Psoas muscle (tissue), 7 donors: ENCODE measurements at regions not wholly inside any gene's neighbourhood (a gene's known extent, or its start where the extent isn't known, plus 50 kb on each side); places are given as distances from the start of the nearest gene placed in this dataset.
"Not testable (repeated sequence)": the region's sequence is repeated elsewhere in the genome, so short reads cannot be mapped to it uniquely, and the experiment has no call there.

Source experiments
- ATAC-seq, 4 donors: fragments of 200-7000 bp; cut with Tn5 transposase; one replicate each; pipeline ENCODE4 v1.9.1; 2020; ENCODE audit warnings: moderate library complexity in 3 of 4, mild to moderate bottlenecking in 2 of 4
- DNase-seq, 2 donors: peaks; one replicate each; pipeline ENCODE4 v3.0.0-alpha.2; 2020
- H3K27ac ChIP-seq: fragments of 200-600 bp; one replicate; pipeline ENCODE4 v1.8.0; 2022
- H3K27me3 ChIP-seq, 3 donors: fragments of 200-600 bp in 1 of 3; one replicate each; pipeline versions ENCODE4 v1.6.1 to v1.8.0; 2013 to 2022; ENCODE audit warnings: low read length in 2 of 3, mild to moderate bottlenecking in 2 of 3, moderate library complexity in 1 of 3; ENCODE audit not compliant: insufficient read depth in 3 of 3
- H3K36me3 ChIP-seq, 2 donors: fragments of 200-600 bp in 1 of 2; one replicate each; pipeline versions ENCODE4 v1.6.1 to v1.8.0; 2013 to 2022; ENCODE audit warnings: low read depth in 1 of 2, mild to moderate bottlenecking in 1 of 2, moderate library complexity in 1 of 2; ENCODE audit not compliant: insufficient read depth in 1 of 2
- H3K4me1 ChIP-seq: fragments of 200-600 bp; one replicate; pipeline ENCODE4 v1.8.0; 2022
- H3K4me3 ChIP-seq: fragments of 200-600 bp; one replicate; pipeline ENCODE4 v1.8.0; 2022; ENCODE audit warnings: mild to moderate bottlenecking
- H3K9me3 ChIP-seq: fragments of 200-600 bp; one replicate; pipeline ENCODE4 v1.8.0; 2022
- WGBS, 3 donors: extraction: QIAGEN DNeasy Blood & Tissue Kit; methylation state at CpG; one replicate each; pipeline versions ENCODE4 v1.1.6 to v1.1.7; 2013; 5-methylcytosine and 5-hydroxymethylcytosine counted together
- intact Hi-C, 2 donors: fragments of 100-400 bp; cut with DNase I; formaldehyde crosslinking; loops; one replicate each; pipeline versions ENCODE4 v1.11.0 to v1.14.2; 2022
- TF ChIP-seq, protein P1 (sequence below): fragments of 200-600 bp; IDR thresholded peaks from one replicate; pipeline ENCODE4 v1.8.0; 2022; ENCODE audit warnings: antibody characterized with exemption
- donor health status: healthy with polysubstance abuse.
- donor health status: DM: no; HTN: no; CAD: no; lungs with moderate emphysema.
- donor health status: Bipolar disorder and iron deficiency.
- donor health status: healthy.
- donor health status: DM: yes; HTN: yes; CAD: no.
- donor health status: DM: no; HTN: no; CAD: no.
- donor health status: DM: yes; HTN: yes; CAD: no.

GRCh38 chr10:71103961-71104360 is 108.4 kb upstream of the UNC5B start:
- DNase-seq: no peak
- Histone ChIP-seq H3K4me1 (no peaks in the 10 kb centered on the region), H3K36me3 (no peaks in the 10 kb centered on the region), H3K27me3 (no peaks in the 10 kb centered on the region), H3K27ac (no peak overlapping the region), H3K9me3 (no peaks in the 10 kb centered on the region), H3K4me3 (no peak overlapping the region)
- no peak for ATAC-seq
- intact Hi-C loops: no loop called here
- 79 to 88% (median 87%) methylated on average over 3 of the region's 3 CpGs for WGBS, 3 donors
- TF ChIP-seq, protein P1, sequence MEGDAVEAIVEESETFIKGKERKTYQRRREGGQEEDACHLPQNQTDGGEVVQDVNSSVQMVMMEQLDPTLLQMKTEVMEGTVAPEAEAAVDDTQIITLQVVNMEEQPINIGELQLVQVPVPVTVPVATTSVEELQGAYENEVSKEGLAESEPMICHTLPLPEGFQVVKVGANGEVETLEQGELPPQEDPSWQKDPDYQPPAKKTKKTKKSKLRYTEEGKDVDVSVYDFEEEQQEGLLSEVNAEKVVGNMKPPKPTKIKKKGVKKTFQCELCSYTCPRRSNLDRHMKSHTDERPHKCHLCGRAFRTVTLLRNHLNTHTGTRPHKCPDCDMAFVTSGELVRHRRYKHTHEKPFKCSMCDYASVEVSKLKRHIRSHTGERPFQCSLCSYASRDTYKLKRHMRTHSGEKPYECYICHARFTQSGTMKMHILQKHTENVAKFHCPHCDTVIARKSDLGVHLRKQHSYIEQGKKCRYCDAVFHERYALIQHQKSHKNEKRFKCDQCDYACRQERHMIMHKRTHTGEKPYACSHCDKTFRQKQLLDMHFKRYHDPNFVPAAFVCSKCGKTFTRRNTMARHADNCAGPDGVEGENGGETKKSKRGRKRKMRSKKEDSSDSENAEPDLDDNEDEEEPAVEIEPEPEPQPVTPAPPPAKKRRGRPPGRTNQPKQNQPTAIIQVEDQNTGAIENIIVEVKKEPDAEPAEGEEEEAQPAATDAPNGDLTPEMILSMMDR: no peak

- H3K9me3 ChIP-seq, H3K36me3 ChIP-seq, H3K27me3 ChIP-seq, ATAC-seq, intact Hi-C loops, DNase-seq, H3K4me1 ChIP-seq, H3K27ac ChIP-seq, H3K4me3 ChIP-seq: not testable (repeated sequence)
- WGBS, 3 donors: 77 to 90% (median 83%) methylated on average over 4 of the region's 4 CpGs
These were observed 106.2 kb upstream of the UNC5B start for GRCh38 chr10:71106151-71106550.

DNA sequence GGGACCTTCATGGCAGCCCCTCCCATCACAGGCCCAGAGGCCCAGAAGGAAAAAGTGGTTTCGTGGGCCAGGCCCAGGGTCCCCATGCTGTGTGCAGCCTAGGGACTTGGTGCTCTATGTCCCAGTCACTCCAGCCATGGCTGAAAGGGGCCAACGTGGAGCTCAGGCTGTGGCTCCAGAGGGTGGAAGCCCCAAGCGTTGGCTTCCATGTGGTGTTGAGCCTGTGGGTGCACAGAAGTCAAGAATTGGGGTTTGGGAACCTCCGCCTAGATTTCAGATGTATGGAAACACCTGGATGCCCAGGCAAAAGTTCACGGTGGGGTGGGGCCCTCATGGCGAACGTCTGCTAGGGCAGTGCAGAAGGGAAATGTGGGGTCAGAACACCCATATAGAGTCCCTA is 105.3 kb upstream of the UNC5B start:
- H3K9me3 ChIP-seq, H3K36me3 ChIP-seq, H3K27me3 ChIP-seq, intact Hi-C loops, H3K27ac ChIP-seq, H3K4me3 ChIP-seq, DNase-seq, ATAC-seq, H3K4me1 ChIP-seq: not testable (repeated sequence)
- WGBS, 3 donors: 88 to 90% (median 89%) methylated on average over 7 of the region's 7 CpGs

DNA sequence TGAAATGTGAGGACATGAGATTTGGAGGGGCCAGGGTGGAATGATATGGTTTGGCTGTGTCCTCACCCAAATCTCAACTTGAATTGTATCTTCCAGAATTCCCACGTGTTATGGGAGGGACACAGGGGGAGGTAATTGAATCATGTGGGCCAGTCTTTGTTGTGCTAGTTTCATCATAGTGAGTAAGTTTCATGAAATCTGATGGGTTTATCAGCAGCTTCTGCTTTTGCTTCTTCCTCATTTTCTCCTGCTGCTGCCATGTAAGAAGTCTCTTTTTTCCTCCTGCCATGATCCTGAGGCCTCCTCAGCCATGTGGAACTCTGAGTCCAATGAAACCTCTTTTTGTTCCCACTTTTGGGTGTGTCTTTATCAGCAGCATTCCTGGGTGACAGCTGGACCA is 104.3 kb upstream of the UNC5B start:
- H3K4me1 ChIP-seq, H3K4me3 ChIP-seq, ATAC-seq, DNase-seq, H3K36me3 ChIP-seq, H3K27me3 ChIP-seq, intact Hi-C loops, H3K27ac ChIP-seq, H3K9me3 ChIP-seq: not testable (repeated sequence)
- WGBS, 3 donors: 57 to 90% (median 70%) methylated on average over 1 of the region's 1 CpG

DNA sequence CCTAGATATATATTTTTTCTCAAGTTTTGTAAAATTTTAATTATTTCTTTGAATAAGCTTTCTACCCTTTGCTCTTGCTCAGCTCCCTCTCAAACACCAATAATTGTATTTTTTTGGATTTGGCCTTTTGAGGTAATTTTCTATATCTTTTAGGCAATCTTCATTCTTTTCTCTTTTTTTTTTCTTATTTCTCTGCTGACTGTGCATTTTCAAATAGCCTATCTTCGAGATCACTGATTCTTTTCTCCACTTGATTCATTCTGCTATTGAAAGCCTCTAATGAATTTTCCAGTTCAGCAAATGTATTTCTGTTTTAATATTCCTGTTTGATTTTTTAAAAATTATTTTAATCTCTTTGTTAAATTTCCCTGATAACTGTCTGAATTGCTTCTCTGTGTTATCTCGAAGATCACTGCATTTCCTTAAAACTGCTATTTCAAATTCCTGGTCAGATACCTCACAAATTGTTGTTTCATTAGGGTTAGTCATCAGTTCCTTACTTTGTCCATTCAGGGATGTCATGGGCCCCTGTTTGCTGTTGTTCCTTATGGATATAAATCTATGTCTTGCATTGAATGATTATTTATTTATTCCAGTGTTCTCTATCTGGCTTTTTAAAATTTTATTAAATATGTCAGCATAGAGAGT is 100.1 kb upstream of the UNC5B start:
- TF ChIP-seq, protein P1: no peak
- no peaks in the 10 kb centered on the region for H3K4me1 ChIP-seq
- H3K27me3 ChIP-seq: no peaks in the 10 kb centered on the region
- WGBS, 3 donors: 73 to 80% (median 78%) methylated on average over 2 of the region's 2 CpGs
- H3K4me3 ChIP-seq: no peak overlapping the region
- no peak for ATAC-seq
- intact Hi-C loops: no loop called here
- H3K36me3 ChIP-seq: no peaks in the 10 kb centered on the region
- DNase-seq: no peak
- H3K9me3 ChIP-seq: peaks cover 8% of the 10 kb centered on the region
- no peak overlapping the region for H3K27ac ChIP-seq

DNA sequence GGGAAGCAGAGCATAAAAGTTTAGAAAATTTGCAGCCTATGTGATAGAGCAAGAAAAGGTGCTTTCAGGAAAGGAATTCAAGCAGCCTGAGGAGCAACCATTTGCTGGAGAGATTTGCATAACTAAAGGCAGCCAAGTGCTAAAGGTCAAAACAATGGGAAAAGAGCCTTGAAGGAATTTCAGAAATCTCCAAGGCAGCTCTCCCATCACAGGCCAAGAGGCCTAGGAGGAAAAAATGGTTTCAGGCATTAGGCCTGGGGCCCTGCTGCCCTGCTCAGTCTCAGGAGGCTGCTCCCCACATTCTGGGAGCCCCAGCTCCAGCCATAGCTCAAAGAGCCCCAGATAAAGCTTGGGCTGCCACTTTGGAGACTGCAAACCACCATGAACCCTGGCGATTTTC is 95.9 kb upstream of the UNC5B start:
- intact Hi-C loops: no loop called here
- H3K27ac ChIP-seq: no peak overlapping the region
- H3K4me1 ChIP-seq: no peaks in the 10 kb centered on the region
- H3K4me3 ChIP-seq: no peak overlapping the region
- DNase-seq (no peak), ATAC-seq (no peak)
- H3K9me3 ChIP-seq: peaks cover 24% of the 10 kb centered on the region
- 74 to 86% (median 79%) methylated on average over 1 of the region's 1 CpG for WGBS, 3 donors
- no peaks in the 10 kb centered on the region for H3K36me3 ChIP-seq
- TF ChIP-seq, protein P1: no peak
- no peaks in the 10 kb centered on the region for H3K27me3 ChIP-seq

DNA sequence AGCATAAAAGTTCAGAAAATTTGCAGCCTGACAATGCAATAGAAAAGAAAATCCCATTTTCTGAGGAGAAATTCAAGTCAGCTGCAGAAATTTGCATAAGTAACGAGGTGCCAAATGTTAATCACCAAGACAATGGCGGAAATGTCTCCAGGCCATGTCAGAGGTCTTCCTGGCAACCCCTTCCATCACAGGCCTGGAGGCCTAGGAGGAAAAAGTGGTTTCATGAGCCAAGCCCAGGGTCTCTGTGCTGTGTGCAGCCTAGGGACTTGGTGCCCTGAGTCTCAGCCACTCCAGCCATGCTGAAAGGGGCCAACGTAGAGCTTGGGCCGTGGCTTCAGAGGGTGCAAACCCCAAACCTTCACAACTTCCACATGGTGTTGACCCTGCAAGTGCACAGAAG is 94.8 kb upstream of the UNC5B start:
- DNase-seq, ATAC-seq, H3K36me3 ChIP-seq, intact Hi-C loops, H3K4me3 ChIP-seq, H3K27ac ChIP-seq, H3K4me1 ChIP-seq, H3K27me3 ChIP-seq: not testable (repeated sequence)
- peaks cover 24% of the 10 kb centered on the region for H3K9me3 ChIP-seq
- 70 to 78% (median 73%) methylated on average over 4 of the region's 4 CpGs for WGBS, 3 donors
